GM23338 (cell line): ENCODE measurements at regions not wholly inside any gene's neighbourhood (a gene's known extent, or its start where the extent isn't known, plus 50 kb on each side); places are given as distances from the start of the nearest gene placed in this dataset.

ENCODE experiments used
- ATAC-seq: fragments of 200-7000 bp; cut with Tn5 transposase; 3 replicates; pipeline ENCODE4 v1.9.1; 2020
- DNase-seq: peaks from one replicate; pipeline ENCODE4 v3.0.0-alpha.2; 2015; ENCODE audit warnings: low spot score
- H2AFZ ChIP-seq: fragments of 200-600 bp; sonication (generic); 2 replicates; pipeline ENCODE4 v1.8.0; 2016; ENCODE audit warnings: antibody characterized with exemption, mild to moderate bottlenecking, moderate library complexity
- H3F3A ChIP-seq: fragments of 200-600 bp; sonication (generic); replicated peaks from 2 replicates; pipeline ENCODE4 v1.8.0; 2017; ENCODE audit warnings: antibody characterized with exemption, mixed run types, low read depth
- H3K27ac ChIP-seq: fragments of 200-600 bp; sonication (generic); 2 replicates; pipeline ENCODE4 v1.6.1; 2016; ENCODE audit warnings: low read depth
- H3K27me3 ChIP-seq: fragments of 200-600 bp; sonication (generic); 2 replicates; pipeline ENCODE4 v1.8.0; 2016; ENCODE audit warnings: mild to moderate bottlenecking, mixed run types, moderate library complexity; ENCODE audit not compliant: insufficient read depth
- H3K36me3 ChIP-seq: fragments of 200-600 bp; sonication (generic); 2 replicates; pipeline ENCODE4 v1.8.0; 2016; ENCODE audit warnings: mild to moderate bottlenecking; ENCODE audit not compliant: insufficient read depth
- H3K4me1 ChIP-seq: fragments of 200-600 bp; sonication (generic); 2 replicates; pipeline ENCODE4 v1.8.0; 2016; ENCODE audit warnings: mild to moderate bottlenecking, moderate library complexity; ENCODE audit not compliant: insufficient read depth
- H3K4me2 ChIP-seq: fragments of 200-600 bp; sonication (generic); 2 replicates; pipeline ENCODE4 v1.7.1; 2017; ENCODE audit warnings: mixed run types
- H3K4me3 ChIP-seq: fragments of 200-600 bp; sonication (generic); 2 replicates; pipeline ENCODE4 v1.6.1; 2016; ENCODE audit warnings: mixed run types
- H3K79me2 ChIP-seq: fragments of 200-600 bp; sonication (generic); replicated peaks from 2 replicates; pipeline ENCODE4 v1.8.0; 2017; ENCODE audit warnings: mild to moderate bottlenecking; ENCODE audit not compliant: insufficient read depth
- H3K9me2 ChIP-seq: fragments of 200-600 bp; sonication (generic); 2 replicates; pipeline ENCODE4 v1.8.0; 2017; ENCODE audit not compliant: insufficient read depth
- H4K20me1 ChIP-seq: fragments of 200-600 bp; sonication (generic); replicated peaks from 2 replicates; pipeline ENCODE4 v1.8.0; 2017; ENCODE audit warnings: mild to moderate bottlenecking; ENCODE audit not compliant: insufficient read depth
- H3K27ac Mint-ChIP-seq: 2 replicates; pipeline ENCODE4 v1.8.0; 2020; ENCODE audit warnings: inconsistent platforms, mild to moderate bottlenecking, moderate library complexity, mixed read lengths
- H3K27me3 Mint-ChIP-seq: 3 replicates; pipeline ENCODE4 v1.8.0; 2022; ENCODE audit warnings: low read depth, mild to moderate bottlenecking, moderate library complexity, mixed read lengths, inconsistent platforms; ENCODE audit not compliant: insufficient read depth, poor library complexity
- H3K36me3 Mint-ChIP-seq: 3 replicates; pipeline ENCODE4 v1.8.0; 2021; ENCODE audit warnings: low read depth, mild to moderate bottlenecking, inconsistent platforms, moderate library complexity, mixed read lengths
- H3K4me1 Mint-ChIP-seq: 3 replicates; pipeline ENCODE4 v1.8.0; 2020; ENCODE audit warnings: mild to moderate bottlenecking, inconsistent platforms, mixed read lengths
- H3K4me3 Mint-ChIP-seq: 3 replicates; pipeline ENCODE4 v1.8.0; 2021; ENCODE audit warnings: moderate library complexity, mild to moderate bottlenecking, inconsistent platforms, mixed read lengths
- H3K9me3 Mint-ChIP-seq: 3 replicates; pipeline ENCODE4 v1.8.0; 2020; ENCODE audit warnings: moderate library complexity, mild to moderate bottlenecking, inconsistent platforms, mixed read lengths
- CREB1 ChIP-seq: fragments of 250-450 bp; sonication (Bioruptor Pico); IDR thresholded peaks from 2 replicates; pipeline ENCODE4 v1.5.0; 2020; ENCODE audit warnings: low read depth, mild to moderate bottlenecking, moderate library complexity
- EZH2 ChIP-seq: fragments of 200-600 bp; sonication (generic); IDR thresholded peaks from one replicate; pipeline ENCODE4 v1.8.0; 2017; ENCODE audit warnings: antibody characterized with exemption, mild to moderate bottlenecking, low read depth; ENCODE audit not compliant: unreplicated experiment
- EZH2phosphoT487 ChIP-seq: fragments of 200-600 bp; sonication (generic); IDR thresholded peaks from one replicate; pipeline ENCODE4 v1.8.1; 2018; ENCODE audit warnings: antibody characterized with exemption; ENCODE audit not compliant: unreplicated experiment
- POLR2AphosphoS5 ChIP-seq: IDR thresholded peaks from 2 replicates; pipeline ENCODE4 v1.6.1; 2016; ENCODE audit warnings: antibody characterized with exemption, low read depth
- STAT1 ChIP-seq: IDR thresholded peaks from one replicate; pipeline ENCODE4 v1.6.1; 2016; ENCODE audit warnings: antibody characterized with exemption; ENCODE audit not compliant: unreplicated experiment
- ZNF114 ChIP-seq: fragments of 250-450 bp; sonication (Bioruptor Pico); IDR thresholded peaks from 2 replicates; pipeline ENCODE4 v1.5.0; 2020; ENCODE audit warnings: mild to moderate bottlenecking, moderate library complexity
- TF ChIP-seq, protein P1 (sequence below): fragments of 250-450 bp; sonication (Bioruptor Pico); IDR thresholded peaks from 2 replicates; pipeline ENCODE4 v1.5.0; 2020; ENCODE audit warnings: mild to moderate bottlenecking, moderate library complexity
- TF ChIP-seq, protein P2 (sequence below), 2 experiments: fragments of 200-600 bp in 1 of 2; sonication (generic) in 1 of 2; conservative IDR thresholded peaks; 2 replicates each; pipeline versions ENCODE4 v1.5.1 to v1.6.1; 2016 to 2017; ENCODE audit warnings: antibody characterized with exemption in 2 of 2, low read depth in 2 of 2, mild to moderate bottlenecking in 2 of 2, moderate library complexity in 1 of 2

DNA sequence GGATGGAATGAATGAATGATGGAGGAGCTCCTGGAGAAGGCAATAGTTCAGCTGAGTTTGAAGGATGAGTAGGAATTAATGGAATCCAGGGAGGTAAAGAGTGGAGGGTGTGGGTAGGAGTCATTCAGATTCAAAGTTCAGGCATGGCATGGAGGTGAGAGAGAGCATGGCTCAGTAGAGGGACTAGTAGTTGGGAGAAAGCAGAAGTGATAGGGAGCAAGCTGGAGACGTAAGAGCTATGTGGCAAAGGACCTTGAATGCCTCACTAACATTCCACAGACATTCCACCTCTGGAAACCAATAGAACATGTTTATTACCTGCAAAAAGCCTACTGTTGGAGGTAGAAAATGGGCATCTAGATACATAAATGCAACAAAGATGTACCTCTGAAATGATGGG is 170.1 kb downstream of the HAUS1 start (continued):
- TF ChIP-seq, protein P1, sequence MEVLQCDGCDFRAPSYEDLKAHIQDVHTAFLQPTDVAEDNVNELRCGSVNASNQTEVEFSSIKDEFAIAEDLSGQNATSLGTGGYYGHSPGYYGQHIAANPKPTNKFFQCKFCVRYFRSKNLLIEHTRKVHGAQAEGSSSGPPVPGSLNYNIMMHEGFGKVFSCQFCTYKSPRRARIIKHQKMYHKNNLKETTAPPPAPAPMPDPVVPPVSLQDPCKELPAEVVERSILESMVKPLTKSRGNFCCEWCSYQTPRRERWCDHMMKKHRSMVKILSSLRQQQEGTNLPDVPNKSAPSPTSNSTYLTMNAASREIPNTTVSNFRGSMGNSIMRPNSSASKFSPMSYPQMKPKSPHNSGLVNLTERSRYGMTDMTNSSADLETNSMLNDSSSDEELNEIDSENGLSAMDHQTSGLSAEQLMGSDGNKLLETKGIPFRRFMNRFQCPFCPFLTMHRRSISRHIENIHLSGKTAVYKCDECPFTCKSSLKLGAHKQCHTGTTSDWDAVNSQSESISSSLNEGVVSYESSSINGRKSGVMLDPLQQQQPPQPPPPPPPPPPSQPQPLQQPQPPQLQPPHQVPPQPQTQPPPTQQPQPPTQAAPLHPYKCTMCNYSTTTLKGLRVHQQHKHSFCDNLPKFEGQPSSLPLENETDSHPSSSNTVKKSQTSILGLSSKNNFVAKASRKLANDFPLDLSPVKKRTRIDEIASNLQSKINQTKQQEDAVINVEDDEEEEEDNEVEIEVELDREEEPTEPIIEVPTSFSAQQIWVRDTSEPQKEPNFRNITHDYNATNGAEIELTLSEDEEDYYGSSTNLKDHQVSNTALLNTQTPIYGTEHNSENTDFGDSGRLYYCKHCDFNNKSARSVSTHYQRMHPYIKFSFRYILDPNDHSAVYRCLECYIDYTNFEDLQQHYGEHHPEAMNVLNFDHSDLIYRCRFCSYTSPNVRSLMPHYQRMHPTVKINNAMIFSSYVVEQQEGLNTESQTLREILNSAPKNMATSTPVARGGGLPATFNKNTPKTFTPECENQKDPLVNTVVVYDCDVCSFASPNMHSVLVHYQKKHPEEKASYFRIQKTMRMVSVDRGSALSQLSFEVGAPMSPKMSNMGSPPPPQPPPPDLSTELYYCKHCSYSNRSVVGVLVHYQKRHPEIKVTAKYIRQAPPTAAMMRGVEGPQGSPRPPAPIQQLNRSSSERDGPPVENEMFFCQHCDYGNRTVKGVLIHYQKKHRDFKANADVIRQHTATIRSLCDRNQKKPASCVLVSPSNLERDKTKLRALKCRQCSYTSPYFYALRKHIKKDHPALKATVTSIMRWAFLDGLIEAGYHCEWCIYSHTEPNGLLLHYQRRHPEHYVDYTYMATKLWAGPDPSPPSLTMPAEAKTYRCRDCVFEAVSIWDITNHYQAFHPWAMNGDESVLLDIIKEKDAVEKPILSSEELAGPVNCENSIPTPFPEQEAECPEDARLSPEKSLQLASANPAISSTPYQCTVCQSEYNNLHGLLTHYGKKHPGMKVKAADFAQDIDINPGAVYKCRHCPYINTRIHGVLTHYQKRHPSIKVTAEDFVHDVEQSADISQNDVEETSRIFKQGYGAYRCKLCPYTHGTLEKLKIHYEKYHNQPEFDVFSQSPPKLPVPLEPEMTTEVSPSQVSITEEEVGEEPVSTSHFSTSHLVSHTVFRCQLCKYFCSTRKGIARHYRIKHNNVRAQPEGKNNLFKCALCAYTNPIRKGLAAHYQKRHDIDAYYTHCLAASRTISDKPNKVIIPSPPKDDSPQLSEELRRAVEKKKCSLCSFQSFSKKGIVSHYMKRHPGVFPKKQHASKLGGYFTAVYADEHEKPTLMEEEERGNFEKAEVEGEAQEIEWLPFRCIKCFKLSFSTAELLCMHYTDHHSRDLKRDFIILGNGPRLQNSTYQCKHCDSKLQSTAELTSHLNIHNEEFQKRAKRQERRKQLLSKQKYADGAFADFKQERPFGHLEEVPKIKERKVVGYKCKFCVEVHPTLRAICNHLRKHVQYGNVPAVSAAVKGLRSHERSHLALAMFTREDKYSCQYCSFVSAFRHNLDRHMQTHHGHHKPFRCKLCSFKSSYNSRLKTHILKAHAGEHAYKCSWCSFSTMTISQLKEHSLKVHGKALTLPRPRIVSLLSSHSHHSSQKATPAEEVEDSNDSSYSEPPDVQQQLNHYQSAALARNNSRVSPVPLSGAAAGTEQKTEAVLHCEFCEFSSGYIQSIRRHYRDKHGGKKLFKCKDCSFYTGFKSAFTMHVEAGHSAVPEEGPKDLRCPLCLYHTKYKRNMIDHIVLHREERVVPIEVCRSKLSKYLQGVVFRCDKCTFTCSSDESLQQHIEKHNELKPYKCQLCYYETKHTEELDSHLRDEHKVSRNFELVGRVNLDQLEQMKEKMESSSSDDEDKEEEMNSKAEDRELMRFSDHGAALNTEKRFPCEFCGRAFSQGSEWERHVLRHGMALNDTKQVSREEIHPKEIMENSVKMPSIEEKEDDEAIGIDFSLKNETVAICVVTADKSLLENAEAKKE (CRISPR knock-in tag) = no peak

DNA sequence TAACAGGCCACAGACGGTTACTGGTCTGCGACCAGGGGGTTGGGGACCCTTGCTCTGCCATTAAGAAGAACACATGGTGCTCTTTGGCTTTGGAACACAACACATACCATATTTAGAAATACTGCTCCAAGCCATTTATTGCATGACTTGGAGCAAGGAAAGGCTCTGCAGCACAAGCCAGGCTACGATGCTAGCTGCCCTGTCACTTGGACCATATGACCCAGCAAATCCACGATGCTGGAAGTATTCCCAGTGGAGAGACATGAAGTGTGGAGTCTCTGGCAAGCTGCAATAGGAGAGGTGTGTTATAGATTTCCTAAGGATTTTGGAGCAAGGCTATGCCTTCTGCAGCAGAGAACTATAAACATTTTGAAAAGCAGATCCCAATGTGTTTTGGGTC is 171.2 kb downstream of the HAUS1 start:
- H3K27me3 Mint-ChIP-seq = no peaks in the 10 kb centered on the region
- Histone ChIP-seq H3K9me2 (no peaks in the 10 kb centered on the region), H3F3A (no peaks in the 10 kb centered on the region; the same call in 1 of the 2 replicates), H3K27ac (no peak overlapping the region), H3K27me3 (no peaks in the 10 kb centered on the region), H3K4me3 (no peak overlapping the region), H4K20me1 (peaks cover 6% of the 10 kb centered on the region; the same call in 1 of the 2 replicates), H2AFZ (no peak overlapping the region), H3K4me1 (peaks cover 4% of the 10 kb centered on the region; the same call in 1 of the 2 replicates), H3K79me2 (no peaks in the 10 kb centered on the region), H3K36me3 (no peaks in the 10 kb centered on the region), H3K4me2 (no peak overlapping the region)
- H3K4me3 Mint-ChIP-seq = no peak overlapping the region
- H3K27ac Mint-ChIP-seq = no peak overlapping the region
- DNase-seq (no peak), ATAC-seq (no peak)
- no peaks in the 10 kb centered on the region for H3K36me3 Mint-ChIP-seq
- H3K9me3 Mint-ChIP-seq = no peaks in the 10 kb centered on the region
- peaks cover 38% of the 10 kb centered on the region for H3K4me1 Mint-ChIP-seq
- TF ChIP-seq CREB1 (CRISPR knock-in tag) (no peak), STAT1 (no peak), POLR2AphosphoS5 (no peak), EZH2 (no peak), ZNF114 (CRISPR knock-in tag) (no peak), EZH2phosphoT487 (no peak)
- TF ChIP-seq, protein P2, sequence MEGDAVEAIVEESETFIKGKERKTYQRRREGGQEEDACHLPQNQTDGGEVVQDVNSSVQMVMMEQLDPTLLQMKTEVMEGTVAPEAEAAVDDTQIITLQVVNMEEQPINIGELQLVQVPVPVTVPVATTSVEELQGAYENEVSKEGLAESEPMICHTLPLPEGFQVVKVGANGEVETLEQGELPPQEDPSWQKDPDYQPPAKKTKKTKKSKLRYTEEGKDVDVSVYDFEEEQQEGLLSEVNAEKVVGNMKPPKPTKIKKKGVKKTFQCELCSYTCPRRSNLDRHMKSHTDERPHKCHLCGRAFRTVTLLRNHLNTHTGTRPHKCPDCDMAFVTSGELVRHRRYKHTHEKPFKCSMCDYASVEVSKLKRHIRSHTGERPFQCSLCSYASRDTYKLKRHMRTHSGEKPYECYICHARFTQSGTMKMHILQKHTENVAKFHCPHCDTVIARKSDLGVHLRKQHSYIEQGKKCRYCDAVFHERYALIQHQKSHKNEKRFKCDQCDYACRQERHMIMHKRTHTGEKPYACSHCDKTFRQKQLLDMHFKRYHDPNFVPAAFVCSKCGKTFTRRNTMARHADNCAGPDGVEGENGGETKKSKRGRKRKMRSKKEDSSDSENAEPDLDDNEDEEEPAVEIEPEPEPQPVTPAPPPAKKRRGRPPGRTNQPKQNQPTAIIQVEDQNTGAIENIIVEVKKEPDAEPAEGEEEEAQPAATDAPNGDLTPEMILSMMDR (conservative IDR thresholded peaks at IDR 0.05; ENCODE audit: low read depth in 2 of 2) = no peak
- TF ChIP-seq, protein P1 (CRISPR knock-in tag) = no peak
